Daoy (cell line): ENCODE measurements at regions not wholly inside any gene's neighbourhood (a gene's known extent, or its start where the extent isn't known, plus 50 kb on each side); places are given as distances from the start of the nearest gene placed in this dataset.
"Not testable (repeated sequence)": the region's sequence is repeated elsewhere in the genome, so short reads cannot be mapped to it uniquely, and the experiment has no call there.

Source experiments
- DNase-seq: peaks from one replicate; pipeline ENCODE4 v3.0.0-alpha.2; 2015; ENCODE audit warnings: low read depth

GRCh38 chr16:49940464-49941224 is 84.4 kb upstream of the CNEP1R1 start:
- no peak for DNase-seq

GRCh38 chr16:49944221-49944620 is 80.8 kb upstream of the CNEP1R1 start:
- no peak for DNase-seq

GRCh38 chr16:49947907-49948678 is 76.9 kb upstream of the CNEP1R1 start:
- DNase-seq, result no peak

GRCh38 chr16:49951574-49952195 is 73.3 kb upstream of the CNEP1R1 start:
- DNase-seq, result no peak

GRCh38 chr16:49952386-49952785 is 72.6 kb upstream of the CNEP1R1 start:
- peak; percentile 74 for DNase-seq

GRCh38 chr16:49953090-49953489 is 71.9 kb upstream of the CNEP1R1 start:
- no peak for DNase-seq

- no peak for DNase-seq
These were observed 69.2 kb upstream of the CNEP1R1 start for GRCh38 chr16:49955858-49956257.

GRCh38 chr16:49956915-49957314 is 68.1 kb upstream of the CNEP1R1 start:
- DNase-seq, result no peak

- no peak for DNase-seq
These were observed 66.6 kb upstream of the CNEP1R1 start for GRCh38 chr16:49958448-49958847.

GRCh38 chr16:49959552-49960277 is 65.3 kb upstream of the CNEP1R1 start:
- DNase-seq, result no peak

- peak; percentile 16 for DNase-seq
These were observed 63.9 kb upstream of the CNEP1R1 start for GRCh38 chr16:49961089-49961488.

GRCh38 chr16:49962566-49962965 is 62.5 kb upstream of the CNEP1R1 start:
- not testable (repeated sequence) for DNase-seq

- no peak for DNase-seq
These were observed 60.7 kb upstream of the CNEP1R1 start for GRCh38 chr16:49964316-49964715.

- no peak for DNase-seq
These were observed 60.1 kb upstream of the CNEP1R1 start for GRCh38 chr16:49964973-49965372.

GRCh38 chr16:49967012-49967559 is 57.9 kb upstream of the CNEP1R1 start:
- DNase-seq, result no peak

GRCh38 chr16:49969091-49970030 is 55.7 kb upstream of the CNEP1R1 start:
- no peak for DNase-seq

- DNase-seq, result no peak
These were observed 54.1 kb upstream of the CNEP1R1 start for GRCh38 chr16:49970797-49971431.

- DNase-seq, result no peak
These were observed 52.7 kb upstream of the CNEP1R1 start for GRCh38 chr16:49972280-49972679.

GRCh38 chr16:49972961-49973360 is 52.1 kb upstream of the CNEP1R1 start:
- no peak for DNase-seq
